ENCODE measurements at regions not wholly inside any gene's neighbourhood (a gene's known extent, or its start where the extent isn't known, plus 50 kb on each side); places are given as distances from the start of the nearest gene placed in this dataset.
A peak's percentile ranks its signal among the peaks of the same experiment; 100 is the strongest.

DNA sequence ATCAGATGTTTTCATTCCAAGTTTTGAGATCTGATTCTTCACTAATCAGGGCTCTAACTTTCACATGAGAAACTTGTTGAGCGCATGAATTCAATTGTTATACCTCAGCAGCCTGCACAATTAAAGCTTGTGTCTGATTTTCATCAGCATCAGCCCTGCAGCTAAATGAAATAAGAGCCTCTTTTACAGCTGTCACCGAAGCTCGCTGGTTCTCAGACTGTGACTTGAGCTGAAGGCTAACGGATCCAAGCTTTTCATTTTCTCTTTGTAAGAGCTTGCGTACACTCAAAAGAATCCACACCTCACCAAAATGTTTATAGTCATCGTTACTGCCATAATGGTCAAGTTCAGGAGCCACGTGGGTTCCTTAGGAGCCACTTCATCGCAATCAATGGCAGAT is 65.5 kb upstream of the BEGAIN start:
- H3K27ac Mint-ChIP-seq, result no peak overlapping the region

DNA sequence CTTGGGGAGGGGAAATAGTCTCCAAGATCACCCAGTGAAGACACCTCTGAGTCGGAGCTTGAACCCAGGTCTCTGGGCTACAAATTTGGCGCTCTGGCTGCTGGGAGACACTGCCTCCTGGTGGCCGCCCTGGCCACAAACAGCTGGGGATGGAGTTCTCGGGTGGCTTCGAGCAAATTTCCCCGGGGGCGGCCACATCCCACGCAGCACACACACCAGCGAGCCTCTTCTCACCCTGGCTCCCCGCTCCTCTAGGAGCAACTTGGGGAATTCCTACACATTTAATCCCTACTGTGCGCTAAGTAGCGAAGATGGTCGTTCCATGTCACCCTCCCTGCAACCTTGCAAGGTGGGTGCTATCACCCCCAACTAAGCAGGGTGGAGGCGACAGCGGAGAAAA is 66.2 kb upstream of the BEGAIN start:
- no peaks in the 10 kb centered on the region for H3K36me3 Mint-ChIP-seq

More for the DNA sequence above, 65.5 kb upstream of the BEGAIN start:
- peaks cover 1% of the 10 kb centered on the region for H3K4me1 Mint-ChIP-seq
- H3K27me3 Mint-ChIP-seq, result peaks cover 31% of the 10 kb centered on the region
- H3K9me3 Mint-ChIP-seq, result no peaks in the 10 kb centered on the region
- POLR2A ChIA-PET, result no interaction called here
- H3K4me3 Mint-ChIP-seq, result no peak overlapping the region
- DNase-seq (no peak), ATAC-seq (ENCODE audit: low read depth) (no peak)
- H3K36me3 Mint-ChIP-seq, result no peaks in the 10 kb centered on the region

GRCh38 chr14:100654025-100654813 is 67.0 kb upstream of the BEGAIN start:
- H3K4me1 Mint-ChIP-seq, result peaks cover 4% of the 10 kb centered on the region
- no peak overlapping the region for H3K4me3 Mint-ChIP-seq
- H3K9me3 Mint-ChIP-seq, result no peaks in the 10 kb centered on the region
- H3K27ac Mint-ChIP-seq, result no peak overlapping the region
- no peak for DNase-seq
- POLR2A ChIA-PET, result no interaction called here
- no peak for ATAC-seq (ENCODE audit: low read depth)
- H3K27me3 Mint-ChIP-seq, result peaks cover 31% of the 10 kb centered on the region
- H3K36me3 Mint-ChIP-seq, result no peaks in the 10 kb centered on the region

More for the DNA sequence above, 66.2 kb upstream of the BEGAIN start:
- H3K4me3 Mint-ChIP-seq, result no peak overlapping the region
- H3K4me1 Mint-ChIP-seq, result peaks cover 4% of the 10 kb centered on the region
- ATAC-seq (ENCODE audit: low read depth), result no peak
- H3K27me3 Mint-ChIP-seq, result peaks cover 31% of the 10 kb centered on the region
- H3K9me3 Mint-ChIP-seq, result no peaks in the 10 kb centered on the region
- H3K27ac Mint-ChIP-seq, result no peak overlapping the region
- POLR2A ChIA-PET, result no interaction called here
- DNase-seq, result peak; percentile 60

- peaks cover 4% of the 10 kb centered on the region for H3K4me1 Mint-ChIP-seq
- DNase-seq (peak; percentile 72), ATAC-seq (ENCODE audit: low read depth) (peak; percentile 63)
- H3K9me3 Mint-ChIP-seq, result no peaks in the 10 kb centered on the region
- H3K4me3 Mint-ChIP-seq, result no peak overlapping the region
- H3K27ac Mint-ChIP-seq, result no peak overlapping the region
- POLR2A ChIA-PET, result no interaction called here
- H3K27me3 Mint-ChIP-seq, result peaks cover 27% of the 10 kb centered on the region
- no peaks in the 10 kb centered on the region for H3K36me3 Mint-ChIP-seq
These were observed 67.9 kb upstream of the BEGAIN start for GRCh38 chr14:100654814-100655740.

DNA sequence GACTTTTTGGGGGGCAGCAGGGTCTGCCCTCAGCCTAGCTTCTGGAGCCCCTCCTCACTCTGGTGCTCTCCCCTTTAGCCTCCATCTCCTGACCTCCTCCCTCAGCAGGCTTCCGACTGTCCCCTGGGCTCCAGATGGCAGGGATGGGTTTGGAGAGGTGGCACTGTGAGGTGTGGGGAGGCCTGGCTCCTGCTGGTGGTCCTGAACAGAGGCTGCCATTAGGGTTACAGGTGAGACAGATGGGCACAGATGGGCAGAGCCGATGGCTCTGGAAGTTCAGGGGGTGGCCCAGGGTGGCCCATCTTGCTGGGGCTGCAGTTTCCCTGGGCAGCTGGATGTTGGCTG is 68.5 kb upstream of the BEGAIN start:
- no peak overlapping the region for H3K27ac Mint-ChIP-seq
- H3K36me3 Mint-ChIP-seq, result no peaks in the 10 kb centered on the region
- POLR2A ChIA-PET, result interaction anchor here (0.5 kb wide), 1 partner anchor 233 kb away, joined by 3 read pairs; no protein-coding TSS in a partner anchor
- DNase-seq (no peak), ATAC-seq (ENCODE audit: low read depth) (no peak)
- H3K27me3 Mint-ChIP-seq, result peaks cover 27% of the 10 kb centered on the region
- H3K4me3 Mint-ChIP-seq, result no peak overlapping the region
- no peaks in the 10 kb centered on the region for H3K9me3 Mint-ChIP-seq
- H3K4me1 Mint-ChIP-seq, result peaks cover 4% of the 10 kb centered on the region

DNA sequence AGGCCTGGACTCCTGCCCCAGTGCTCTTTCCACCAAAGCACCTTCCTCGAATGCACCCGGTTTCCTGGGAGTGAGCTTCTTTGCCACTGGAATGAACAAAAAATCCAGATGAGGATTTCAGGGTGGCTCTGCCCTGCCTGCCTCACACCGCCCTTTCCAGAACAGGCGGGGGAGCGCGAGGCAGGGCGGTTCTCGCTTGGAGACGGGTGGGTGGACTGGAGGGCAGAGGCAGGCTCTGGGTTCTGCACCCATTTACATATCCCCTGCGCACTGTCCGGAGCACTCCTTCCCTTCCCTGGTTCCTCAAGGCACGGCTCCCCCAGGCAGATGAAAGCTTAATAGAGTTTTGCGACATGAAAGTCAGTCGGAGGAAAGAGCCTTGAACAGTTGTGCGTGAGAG is 69.7 kb upstream of the DLK1 start:
- Mint-ChIP-seq H3K36me3 (no peaks in the 10 kb centered on the region), H3K9me3 (no peaks in the 10 kb centered on the region), H3K4me1 (peaks cover 4% of the 10 kb centered on the region), H3K4me3 (no peak overlapping the region), H3K27me3 (peaks cover 23% of the 10 kb centered on the region), H3K27ac (no peak overlapping the region)
- DNase-seq (no peak), ATAC-seq (ENCODE audit: low read depth) (no peak)
- POLR2A ChIA-PET, result no interaction called here

DNA sequence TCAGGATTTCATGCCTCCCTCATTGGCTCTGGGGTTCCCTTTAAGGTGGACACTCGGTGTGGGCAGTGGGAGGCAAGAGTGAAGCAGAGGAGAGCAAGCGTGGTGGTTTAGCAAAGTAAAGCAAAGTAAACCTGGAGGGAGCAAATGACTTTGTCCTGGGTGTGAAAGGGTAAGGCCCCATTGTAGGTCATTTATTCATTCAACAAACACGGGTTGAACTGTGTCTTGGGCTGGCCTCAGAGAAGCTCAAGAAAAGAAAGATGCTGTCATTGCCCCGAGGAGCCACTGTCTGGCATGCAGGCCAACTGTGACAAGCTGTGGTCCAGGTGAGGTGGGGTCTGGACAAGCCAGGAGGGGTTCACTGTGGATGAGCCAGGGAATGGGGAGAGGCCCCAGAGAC is 68.9 kb upstream of the DLK1 start:
- POLR2A ChIA-PET, result no interaction called here
- Mint-ChIP-seq H3K36me3 (no peaks in the 10 kb centered on the region), H3K4me3 (no peak overlapping the region), H3K27me3 (peaks cover 20% of the 10 kb centered on the region), H3K9me3 (no peaks in the 10 kb centered on the region), H3K4me1 (peaks cover 4% of the 10 kb centered on the region), H3K27ac (no peak overlapping the region)
- no peak for ATAC-seq (ENCODE audit: low read depth)
- no peak for DNase-seq

GRCh38 chr14:100658181-100658886 is 68.4 kb upstream of the DLK1 start:
- ATAC-seq (ENCODE audit: low read depth), result peak; percentile 32
- no peak for DNase-seq
- H3K4me1 Mint-ChIP-seq, result peaks cover 8% of the 10 kb centered on the region
- POLR2A ChIA-PET, result no interaction called here
- no peaks in the 10 kb centered on the region for H3K36me3 Mint-ChIP-seq
- H3K9me3 Mint-ChIP-seq, result no peaks in the 10 kb centered on the region
- no peak overlapping the region for H3K27ac Mint-ChIP-seq
- H3K4me3 Mint-ChIP-seq, result no peak overlapping the region
- peaks cover 20% of the 10 kb centered on the region for H3K27me3 Mint-ChIP-seq

- Mint-ChIP-seq H3K36me3 (no peaks in the 10 kb centered on the region), H3K4me3 (no peak overlapping the region), H3K27ac (no peak overlapping the region), H3K4me1 (peaks cover 8% of the 10 kb centered on the region), H3K27me3 (peaks cover 12% of the 10 kb centered on the region), H3K9me3 (no peaks in the 10 kb centered on the region)
- ATAC-seq (ENCODE audit: low read depth) (no peak), DNase-seq (no peak)
- POLR2A ChIA-PET, result no interaction called here
These were observed 67.2 kb upstream of the DLK1 start for GRCh38 chr14:100659345-100660001.

GRCh38 chr14:100660498-100660881 is 66.2 kb upstream of the DLK1 start:
- ATAC-seq (ENCODE audit: low read depth), result no peak
- no peak overlapping the region for H3K4me3 Mint-ChIP-seq
- no peaks in the 10 kb centered on the region for H3K9me3 Mint-ChIP-seq
- H3K27ac Mint-ChIP-seq, result no peak overlapping the region
- H3K4me1 Mint-ChIP-seq, result peaks cover 8% of the 10 kb centered on the region
- no peaks in the 10 kb centered on the region for H3K36me3 Mint-ChIP-seq
- POLR2A ChIA-PET, result no interaction called here
- H3K27me3 Mint-ChIP-seq, result peaks cover 8% of the 10 kb centered on the region
- no peak for DNase-seq

GRCh38 chr14:100660882-100661635 is 65.6 kb upstream of the DLK1 start:
- POLR2A ChIA-PET, result no interaction called here
- Mint-ChIP-seq H3K27ac (no peak overlapping the region), H3K36me3 (no peaks in the 10 kb centered on the region), H3K27me3 (peaks cover 4% of the 10 kb centered on the region), H3K4me3 (no peak overlapping the region), H3K9me3 (no peaks in the 10 kb centered on the region), H3K4me1 (peaks cover 8% of the 10 kb centered on the region)
- DNase-seq, result no peak
- no peak for ATAC-seq (ENCODE audit: low read depth)

GRCh38 chr14:100662879-100663760 is 63.6 kb upstream of the DLK1 start:
- no peaks in the 10 kb centered on the region for H3K36me3 Mint-ChIP-seq
- H3K4me3 Mint-ChIP-seq, result no peak overlapping the region
- H3K4me1 Mint-ChIP-seq, result peaks cover 4% of the 10 kb centered on the region
- peaks cover 4% of the 10 kb centered on the region for H3K27me3 Mint-ChIP-seq
- H3K9me3 Mint-ChIP-seq, result no peaks in the 10 kb centered on the region
- POLR2A ChIA-PET, result interaction anchor here (1.0 kb wide), 1 partner anchor 288 kb away, joined by 3 read pairs; a partner anchor contains a TSS
- ATAC-seq (ENCODE audit: low read depth) (peak; percentile 36), DNase-seq (peak; percentile 77)
- H3K27ac Mint-ChIP-seq, result no peak overlapping the region
